HG03064 (cell line): ENCODE measurements at regions not wholly inside any gene's neighbourhood (a gene's known extent, or its start where the extent isn't known, plus 50 kb on each side); places are given as distances from the start of the nearest gene placed in this dataset.

ENCODE experiments used
- ATAC-seq: cut with Tn5 transposase; IDR thresholded peaks from one replicate; pipeline ENCODE4 v1.9.1; 2021; ENCODE audit warnings: low read depth; ENCODE audit not compliant: unreplicated experiment

- no peak for ATAC-seq
These were observed 146.9 kb downstream of the CD47 start for GRCh38 chr3:107943786-107944523.

DNA sequence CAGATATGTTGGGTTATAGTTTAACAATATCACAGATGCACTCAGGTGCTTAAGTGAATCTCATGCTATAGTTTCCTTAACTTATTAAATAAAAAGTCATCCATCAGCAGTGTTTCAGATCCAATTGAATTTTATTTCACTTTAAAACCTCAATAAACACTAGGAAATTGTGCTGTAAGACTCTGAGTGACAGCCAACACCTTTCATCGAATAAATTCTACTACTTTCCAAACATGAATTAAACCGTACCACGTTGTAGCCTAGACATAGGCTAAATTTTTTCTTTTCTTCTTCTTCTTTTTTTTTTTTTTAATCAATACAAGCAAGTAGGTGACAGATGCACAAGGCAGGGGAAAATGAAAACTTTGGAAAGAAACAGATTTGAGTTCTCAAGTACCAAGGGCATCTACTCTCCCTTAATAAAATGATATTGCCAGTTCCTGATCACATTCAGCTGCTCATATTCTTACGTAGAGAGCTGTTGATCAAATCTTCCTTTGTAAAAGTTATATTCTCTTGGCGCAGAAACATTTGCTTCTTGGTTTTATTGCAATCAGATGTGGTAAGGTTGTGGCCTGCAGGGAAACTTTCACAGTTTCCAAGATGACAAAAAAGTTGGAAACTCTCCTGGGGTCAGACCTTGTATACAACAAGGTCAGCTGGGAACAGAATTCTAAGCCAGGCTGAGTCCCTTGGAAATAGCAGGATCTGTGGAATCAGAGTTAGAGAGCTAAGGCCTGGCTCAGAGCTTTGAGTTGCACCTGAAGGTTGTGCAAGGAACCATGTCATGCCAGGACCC is 147.7 kb downstream of the CD47 start:
- ATAC-seq, result no peak

DNA sequence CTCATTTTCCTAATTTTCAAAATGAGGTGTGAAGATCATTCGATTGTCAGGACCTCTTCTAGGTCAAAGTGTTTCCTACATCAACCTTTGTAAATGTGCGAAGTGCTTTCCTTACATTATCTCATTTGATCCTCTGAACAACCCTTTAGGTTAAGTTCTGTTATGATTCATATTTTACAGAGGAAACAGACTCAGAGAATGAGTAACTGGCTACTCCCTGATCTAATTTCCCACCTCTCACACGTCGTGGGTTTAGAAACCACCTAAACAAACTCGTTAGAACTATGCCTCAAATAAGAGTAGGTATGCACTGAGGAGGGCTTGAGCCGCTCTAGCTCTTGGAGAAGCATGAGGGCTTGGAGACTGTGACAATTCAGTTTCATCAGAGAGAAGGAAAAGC is 148.6 kb downstream of the CD47 start:
- ATAC-seq, result no peak

DNA sequence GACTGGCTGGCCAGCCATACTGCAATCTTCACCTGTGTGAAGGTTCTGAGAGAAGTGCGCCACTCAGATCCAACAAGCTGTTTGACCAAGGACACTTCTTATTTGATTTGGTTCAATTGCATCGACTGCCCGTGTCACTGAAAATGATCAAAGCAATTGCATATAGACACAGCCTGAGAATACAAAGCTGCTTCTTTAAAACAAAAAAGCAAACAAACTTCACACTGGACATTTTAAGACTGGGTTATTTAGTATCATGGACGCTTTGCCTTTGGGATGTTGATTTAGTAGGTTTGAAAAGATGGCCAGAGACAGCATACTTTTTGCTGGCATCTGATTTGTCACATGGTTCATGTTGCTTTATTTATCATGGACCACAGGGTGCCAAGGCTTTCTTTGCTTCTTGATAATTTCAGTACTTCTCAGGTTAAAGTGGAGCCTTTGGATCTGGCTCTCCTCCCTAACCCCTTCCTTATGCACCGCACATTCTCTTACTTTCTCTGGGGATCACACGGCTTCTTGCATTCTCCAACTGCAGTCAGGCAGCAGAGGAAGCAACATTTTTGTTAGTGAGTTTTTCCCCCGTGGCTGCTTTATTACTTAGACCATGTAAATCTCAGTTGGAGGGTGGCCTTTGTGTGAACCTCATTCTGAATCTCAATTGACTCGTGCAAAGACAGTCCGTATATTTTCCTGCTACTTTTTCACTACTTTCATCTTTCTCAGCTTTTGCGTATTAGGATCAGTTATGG is 151.0 kb downstream of the CD47 start:
- ATAC-seq, result no peak

GRCh38 chr3:107938143-107938542 is 152.7 kb downstream of the CD47 start:
- no peak for ATAC-seq

- ATAC-seq, result no peak
These were observed 156.0 kb downstream of the CD47 start for GRCh38 chr3:107934808-107935207.

DNA sequence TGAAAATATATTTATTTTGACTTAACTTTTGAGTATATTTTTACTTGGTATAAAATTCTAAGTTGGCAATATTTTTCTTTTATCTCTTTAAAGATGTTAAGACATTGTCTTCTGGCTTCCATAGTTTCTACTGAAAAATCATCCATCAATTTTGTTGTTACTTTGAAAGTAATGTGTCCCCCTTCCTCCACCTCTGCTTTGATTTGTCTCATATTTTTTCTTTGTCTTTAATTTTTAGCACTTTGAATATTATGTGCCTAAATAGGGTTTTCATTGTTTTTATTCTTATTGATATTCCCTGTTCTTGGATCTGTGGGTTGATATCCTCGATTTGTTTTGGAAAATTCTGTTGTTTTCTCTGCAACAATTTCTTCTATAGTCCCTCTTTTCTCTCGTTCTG is 157.4 kb downstream of the CD47 start:
- ATAC-seq, result no peak

GRCh38 chr3:107931326-107931725 is 159.5 kb downstream of the CD47 start:
- ATAC-seq, result no peak

DNA sequence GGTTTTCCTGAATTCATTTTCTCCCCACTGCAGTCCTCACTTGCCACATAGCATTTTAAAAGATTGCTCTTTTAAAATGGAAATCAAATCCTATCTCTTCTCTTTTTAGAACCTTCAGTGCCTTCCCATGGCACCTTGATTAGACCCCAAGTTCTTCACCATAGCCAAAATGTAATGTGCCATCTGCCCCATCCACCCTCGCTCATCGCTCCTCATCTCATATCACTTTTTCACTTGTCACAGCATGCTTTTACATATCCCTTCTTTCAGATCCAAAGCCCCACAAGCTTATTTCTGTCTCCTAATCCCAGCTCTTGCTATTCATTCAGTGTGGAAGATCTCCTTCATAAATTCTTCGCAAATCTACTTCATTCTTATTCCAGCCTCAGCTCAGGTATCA is 161.7 kb downstream of the CD47 start:
- no peak for ATAC-seq

- no peak for ATAC-seq
These were observed 162.8 kb downstream of the CD47 start for GRCh38 chr3:107928084-107928445.

DNA sequence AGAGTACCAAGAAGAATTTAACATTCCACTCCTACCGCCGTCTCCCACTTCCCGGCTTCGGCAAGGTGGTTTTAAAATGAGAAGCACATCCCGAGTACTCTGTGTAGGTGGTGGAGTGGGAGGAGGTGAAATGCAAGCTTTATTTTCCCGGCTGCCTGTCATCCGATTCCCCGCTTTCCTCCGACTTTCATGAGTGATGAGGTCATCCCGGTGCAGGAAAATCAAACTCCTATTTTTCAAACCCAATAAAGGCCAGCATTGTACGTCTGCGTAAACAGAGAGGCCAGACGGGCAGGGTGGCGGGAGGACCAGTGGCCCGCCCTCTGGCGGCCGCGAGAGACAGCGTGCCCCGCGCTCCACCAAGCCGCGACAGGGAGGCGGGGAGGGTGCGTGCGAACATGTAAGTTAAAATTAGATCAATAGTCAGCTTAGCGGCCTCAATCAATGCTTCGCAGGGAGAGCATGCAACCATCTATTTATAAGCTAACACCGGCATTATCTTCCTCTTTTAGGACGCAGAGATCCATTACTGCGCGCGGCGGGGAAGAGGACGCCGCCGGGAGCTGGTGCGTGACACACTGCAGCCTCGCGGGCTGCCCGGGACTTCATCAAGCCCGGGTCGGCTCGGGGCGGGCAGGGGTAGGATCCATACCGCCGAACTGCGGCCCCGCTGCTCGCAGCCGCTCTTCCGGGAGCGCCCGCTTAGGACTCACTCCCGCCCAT is 163.3 kb downstream of the CD47 start:
- ATAC-seq, result peak; percentile 92

DNA sequence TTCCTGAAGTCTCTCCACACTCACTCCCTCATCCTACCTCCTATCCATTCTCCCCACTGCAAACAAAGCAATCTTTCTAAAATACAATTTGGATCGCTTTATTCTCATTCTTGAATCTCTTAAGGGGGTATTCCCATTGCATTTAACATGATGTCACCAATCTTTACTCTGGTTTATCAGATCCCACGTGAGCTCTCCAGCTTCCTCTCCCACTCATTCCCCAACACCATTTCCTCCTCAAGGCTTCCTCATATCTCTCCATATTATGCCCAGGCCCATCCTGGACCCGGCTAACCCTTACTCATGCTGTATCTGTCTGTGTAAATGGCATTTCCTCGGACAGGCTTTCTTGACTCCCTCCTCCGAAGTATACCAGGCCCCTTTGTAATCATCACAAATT is 165.0 kb downstream of the CD47 start:
- ATAC-seq, result no peak

DNA sequence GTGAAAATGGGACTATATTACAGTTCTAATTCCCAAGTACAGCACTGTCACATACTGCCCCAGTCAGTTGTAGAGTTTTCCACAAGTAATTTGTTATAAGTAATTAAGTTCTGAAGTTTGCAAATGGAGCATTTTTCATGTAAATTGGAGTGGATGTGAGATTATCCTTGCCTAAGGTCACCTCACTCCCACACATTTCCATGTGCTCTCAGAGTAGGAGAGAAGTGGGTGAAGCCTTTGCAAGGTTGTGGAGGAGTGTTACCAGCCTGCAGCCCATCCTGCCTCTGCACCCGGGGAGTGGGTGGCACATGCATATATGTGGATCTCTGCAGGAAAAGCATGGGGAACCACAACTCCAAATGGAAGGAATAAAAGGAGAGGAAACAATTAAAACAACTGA is 169.8 kb downstream of the CD47 start:
- no peak for ATAC-seq

GRCh38 chr3:107920538-107920937 is 170.3 kb downstream of the CD47 start:
- ATAC-seq, result no peak

DNA sequence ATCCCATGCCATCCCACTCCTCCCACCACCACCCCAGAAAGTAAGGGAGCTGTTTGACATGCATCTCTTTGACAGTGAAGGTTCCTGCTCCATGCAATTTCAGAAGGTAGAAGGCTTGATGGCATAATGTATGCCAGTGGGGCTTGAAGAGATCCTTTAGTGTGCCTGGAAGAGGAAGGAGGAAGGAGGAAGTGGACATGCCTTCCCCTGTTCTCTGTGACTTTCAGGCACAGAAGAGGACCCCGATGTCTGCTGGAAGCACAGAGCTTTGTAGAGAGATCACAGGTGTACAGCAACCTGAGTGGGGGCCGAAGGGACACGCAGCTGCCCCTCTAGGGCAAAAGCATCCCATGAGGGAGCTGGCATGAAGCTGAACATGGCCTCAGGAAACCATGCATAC is 171.6 kb downstream of the CD47 start:
- no peak for ATAC-seq

GRCh38 chr3:107916171-107916570 is 174.7 kb downstream of the CD47 start:
- no peak for ATAC-seq

- no peak for ATAC-seq
These were observed 175.1 kb downstream of the CD47 start for GRCh38 chr3:107915706-107916105.

GRCh38 chr3:107913701-107914100 is 177.1 kb downstream of the CD47 start:
- ATAC-seq, result no peak

DNA sequence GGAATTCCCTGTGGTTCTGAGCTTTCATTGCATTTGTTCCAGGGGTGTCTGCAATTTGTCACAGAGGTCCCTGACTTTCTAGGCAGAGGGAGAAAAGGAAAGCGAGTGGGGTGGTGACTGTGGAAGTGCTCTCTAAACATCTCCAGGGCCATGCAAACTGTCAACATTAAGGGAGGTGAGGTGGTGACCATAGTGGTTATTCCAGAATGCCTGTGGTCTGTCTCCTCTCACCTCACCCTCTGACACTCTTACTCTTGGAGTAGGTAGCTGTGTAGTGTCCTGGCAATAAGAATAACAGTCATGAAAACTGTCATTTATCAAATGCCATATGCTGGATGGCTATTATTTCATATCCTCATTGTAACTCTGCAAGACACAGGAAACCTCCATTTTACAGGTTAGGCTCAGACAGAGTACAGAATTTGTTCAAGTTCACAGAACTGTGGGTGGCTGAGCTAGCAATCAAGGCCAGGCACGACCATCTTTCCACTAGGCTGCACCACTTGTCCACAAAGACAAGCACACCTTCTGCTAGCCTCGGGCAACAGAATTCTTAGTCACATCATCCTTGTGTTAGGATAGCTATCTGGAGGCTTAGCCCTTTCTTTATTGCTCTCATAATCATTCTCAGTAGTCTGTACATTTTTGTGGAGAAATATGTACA is 179.4 kb downstream of the CD47 start:
- no peak for ATAC-seq

GRCh38 chr3:107910713-107911259 is 180.0 kb downstream of the CD47 start:
- peak; percentile 99 for ATAC-seq
